GM18858 (cell line): ENCODE measurements at regions not wholly inside any gene's neighbourhood (a gene's known extent, or its start where the extent isn't known, plus 50 kb on each side); places are given as distances from the start of the nearest gene placed in this dataset.
"Not testable (repeated sequence)": the region's sequence is repeated elsewhere in the genome, so short reads cannot be mapped to it uniquely, and the experiment has no call there.

Experiments
- ATAC-seq: cut with Tn5 transposase; IDR thresholded peaks from one replicate; pipeline ENCODE4 v1.9.1; 2021; ENCODE audit not compliant: unreplicated experiment

GRCh38 chr14:30355431-30355913 is 203.5 kb upstream of the G2E3 start:
- peak; percentile 80 for ATAC-seq

- no peak for ATAC-seq
Measured at GRCh38 chr14:30356438-30357202, 202.3 kb upstream of the G2E3 start.

GRCh38 chr14:30357791-30358190 is 201.2 kb upstream of the G2E3 start:
- ATAC-seq = no peak

GRCh38 chr14:30362369-30363218 is 196.4 kb upstream of the G2E3 start:
- no peak for ATAC-seq

GRCh38 chr14:30363219-30363880 is 195.6 kb upstream of the G2E3 start:
- ATAC-seq = not testable (repeated sequence)

- ATAC-seq = no peak
Measured at GRCh38 chr14:30369502-30370180, 189.3 kb upstream of the G2E3 start.

- ATAC-seq = no peak
Measured at GRCh38 chr14:30373053-30373452, 185.9 kb upstream of the G2E3 start.

- no peak for ATAC-seq
Measured at GRCh38 chr14:30373526-30373925, 185.4 kb upstream of the G2E3 start.

GRCh38 chr14:30375296-30375892 is 183.6 kb upstream of the G2E3 start:
- ATAC-seq = peak; percentile 91

GRCh38 chr14:30381861-30382480 is 177.0 kb upstream of the G2E3 start:
- ATAC-seq = no peak

- ATAC-seq = no peak
Measured at GRCh38 chr14:30385925-30386324, 173.0 kb upstream of the G2E3 start.

GRCh38 chr14:30387871-30388270 is 171.1 kb upstream of the G2E3 start:
- ATAC-seq = no peak

GRCh38 chr14:30389134-30389876 is 169.7 kb upstream of the G2E3 start:
- no peak for ATAC-seq

- no peak for ATAC-seq
Measured at GRCh38 chr14:30389877-30390385, 169.0 kb upstream of the G2E3 start.

GRCh38 chr14:30395065-30395464 is 163.9 kb upstream of the G2E3 start:
- no peak for ATAC-seq

GRCh38 chr14:30402846-30403245 is 156.1 kb upstream of the G2E3 start:
- ATAC-seq = no peak

GRCh38 chr14:30403791-30404190 is 155.2 kb upstream of the G2E3 start:
- ATAC-seq = no peak

GRCh38 chr14:30409508-30410015 is 149.4 kb upstream of the G2E3 start:
- not testable (repeated sequence) for ATAC-seq

GRCh38 chr14:30410986-30411385 is 148.0 kb upstream of the G2E3 start:
- ATAC-seq = no peak
